H1 (cell line): ENCODE measurements at regions not wholly inside any gene's neighbourhood (a gene's known extent, or its start where the extent isn't known, plus 50 kb on each side); places are given as distances from the start of the nearest gene placed in this dataset.

ENCODE experiments used
- CTCF ChIA-PET: fragments of 300-600 bp; sonication (Branson Sonifier 250); formaldehyde crosslinking; loops from one replicate; lab custom pipeline; 2021; ENCODE audit not compliant: partially characterized antibody; lab: Charles Lee
- POLR2A ChIA-PET: fragments of 300-600 bp; sonication (Branson Sonifier 250); formaldehyde crosslinking; loops from one replicate; lab custom pipeline; 2021; ENCODE audit warnings: inconsistent platforms; ENCODE audit not compliant: partially characterized antibody; lab: Charles Lee
- DNase-seq, 2 experiments: peaks; one replicate each; pipeline versions ENCODE4 v3.0.0 to v3.0.0-alpha.2; 2010 to 2022; ENCODE audit warnings: low spot score in 2 of 2, low read depth in 1 of 2, mixed read lengths in 1 of 2
- FAIRE-seq: peaks from 2 replicates; lab custom pipeline; 2011; peaks lifted over from hg19 to GRCh38; lab: Jason Lieb, UNC
- H2AFZ ChIP-seq: 2 replicates; pipeline ENCODE4 v1.8.1; 2012; ENCODE audit warnings: low read length, inconsistent platforms
- H2AK5ac ChIP-seq: 2 replicates; pipeline ENCODE4 v1.6.1; 2013; ENCODE audit warnings: low read depth, low read length
- H2BK120ac ChIP-seq: replicated peaks from 2 replicates; pipeline ENCODE3; 2013; ENCODE audit warnings: low read depth, low read length, inconsistent platforms
- H2BK12ac ChIP-seq: 2 replicates; pipeline ENCODE4 v1.6.1; 2013; ENCODE audit warnings: low read depth, low read length
- H2BK15ac ChIP-seq: 2 replicates; pipeline ENCODE4 v1.6.1; 2013; ENCODE audit warnings: low read length
- H2BK20ac ChIP-seq: 2 replicates; pipeline ENCODE4 v1.6.1; 2013; ENCODE audit warnings: low read length
- H2BK5ac ChIP-seq: 2 replicates; pipeline ENCODE4 v1.6.1; 2013; ENCODE audit warnings: low read depth, low read length
- H3K14ac ChIP-seq: 2 replicates; pipeline ENCODE4 v1.6.1; 2013; ENCODE audit warnings: inconsistent platforms; ENCODE audit not compliant: insufficient read length
- H3K18ac ChIP-seq: 2 replicates; pipeline ENCODE4 v1.6.1; 2013; ENCODE audit warnings: low read length; ENCODE audit errors: extremely low read depth
- H3K23ac ChIP-seq: 2 replicates; pipeline ENCODE4 v1.6.1; 2013; ENCODE audit warnings: inconsistent platforms; ENCODE audit not compliant: insufficient read length
- H3K23me2 ChIP-seq: 2 replicates; pipeline ENCODE4 v1.6.1; 2013; ENCODE audit warnings: low read depth, low read length
- H3K27ac ChIP-seq: 2 replicates; pipeline ENCODE4 v1.6.1; 2011; ENCODE audit warnings: low read depth, low read length, inconsistent platforms
- H3K27me3 ChIP-seq, 4 experiments: replicated peaks in 1 of 4; 1 replicate in 1 of 4; 2 replicates in 3 of 4; pipeline versions ENCODE4 v1.6.1 to v1.8.1; 2011 to 2013; ENCODE audit warnings: low read length in 3 of 4, mild to moderate bottlenecking in 3 of 4, inconsistent platforms in 2 of 4, mixed read lengths in 2 of 4, moderate library complexity in 1 of 4; ENCODE audit not compliant: control insufficient read depth in 3 of 4, insufficient read depth in 3 of 4; ENCODE audit errors: extremely low read depth in 1 of 4
- H3K36me3 ChIP-seq, 4 experiments: 2 replicates each; pipeline versions ENCODE4 v1.6.1 to v1.8.1; 2011 to 2013; ENCODE audit warnings: mild to moderate bottlenecking in 4 of 4, low read length in 3 of 4, moderate library complexity in 2 of 4, control low read depth in 1 of 4, inconsistent platforms in 1 of 4; ENCODE audit not compliant: insufficient read depth in 4 of 4, control insufficient read depth in 2 of 4
- H3K4ac ChIP-seq: replicated peaks from 2 replicates; pipeline ENCODE3; 2013; ENCODE audit warnings: low read length, low read depth, mixed read lengths, inconsistent platforms; ENCODE audit not compliant: insufficient read length
- H3K4me1 ChIP-seq, 4 experiments: replicated peaks in 1 of 4; 1 replicate in 1 of 4; 2 replicates in 3 of 4; pipeline versions ENCODE4 v1.6.1 to v1.8.1; 2011 to 2013; ENCODE audit warnings: low read length in 3 of 4, inconsistent platforms in 2 of 4, mixed read lengths in 1 of 4; ENCODE audit not compliant: insufficient read depth in 4 of 4, control insufficient read depth in 3 of 4
- H3K4me2 ChIP-seq, 2 experiments: 2 replicates each; pipeline versions ENCODE4 v1.6.1 to v1.8.1; 2011 to 2013; ENCODE audit warnings: low read depth in 2 of 2, low read length in 2 of 2, control low read depth in 1 of 2, inconsistent platforms in 1 of 2, mild to moderate bottlenecking in 1 of 2; ENCODE audit not compliant: insufficient read depth in 1 of 2
- H3K4me3 ChIP-seq, 4 experiments: fragments of 200-600, 300-600 bp in 1 of 4; sonication (generic), shearing (Covaris generic), sonication (Bioruptor Twin) in 1 of 4; 2 replicates each; pipeline versions ENCODE4 v1.5.1 to v1.8.1; 2011 to 2016; ENCODE audit warnings: low read length in 4 of 4, low read depth in 3 of 4, control low read depth in 2 of 4, inconsistent platforms in 2 of 4, mild to moderate bottlenecking in 2 of 4, mixed read lengths in 1 of 4, moderate library complexity in 1 of 4; ENCODE audit not compliant: insufficient read depth in 2 of 4; ENCODE audit errors: extremely low read depth in 1 of 4
- H3K56ac ChIP-seq: replicated peaks from 2 replicates; pipeline ENCODE3; 2013; ENCODE audit warnings: low read depth, mild to moderate bottlenecking, mixed read lengths, low read length, inconsistent platforms; ENCODE audit not compliant: insufficient read length
- H3K79me1 ChIP-seq: 2 replicates; pipeline ENCODE4 v1.6.1; 2013; ENCODE audit warnings: low read depth, low read length, control low read depth
- H3K79me2 ChIP-seq, 2 experiments: 2 replicates each; pipeline versions ENCODE4 v1.6.1 to v1.8.1; 2012 to 2013; ENCODE audit warnings: low read length in 2 of 2, mild to moderate bottlenecking in 2 of 2, inconsistent platforms in 1 of 2; ENCODE audit not compliant: insufficient read depth in 2 of 2, control insufficient read depth in 1 of 2
- H3K9ac ChIP-seq, 4 experiments: replicated peaks in 1 of 4; 1 replicate in 1 of 4; 2 replicates in 3 of 4; pipeline versions ENCODE4 v1.6.1 to v1.8.1; 2011 to 2013; ENCODE audit warnings: low read depth in 3 of 4, low read length in 3 of 4, control low read depth in 2 of 4, mild to moderate bottlenecking in 2 of 4, moderate library complexity in 2 of 4, inconsistent platforms in 1 of 4; ENCODE audit errors: extremely low read depth in 1 of 4
- H3K9me3 ChIP-seq, 2 experiments: 2 replicates each; pipeline versions ENCODE4 v1.6.1 to v1.8.1; 2012 to 2013; ENCODE audit warnings: mild to moderate bottlenecking in 2 of 2, moderate library complexity in 2 of 2, control low read depth in 1 of 2, inconsistent platforms in 1 of 2, low read depth in 1 of 2, low read length in 1 of 2, mixed read lengths in 1 of 2; ENCODE audit not compliant: insufficient read depth in 2 of 2
- H4K20me1 ChIP-seq, 2 experiments: replicated peaks in 1 of 2; 2 replicates each; pipeline versions ENCODE3 to v1.8.1; 2011 to 2013; ENCODE audit warnings: inconsistent platforms in 2 of 2, low read length in 2 of 2, mild to moderate bottlenecking in 1 of 2; ENCODE audit not compliant: insufficient read depth in 2 of 2, control insufficient read depth in 1 of 2
- H4K5ac ChIP-seq: 2 replicates; pipeline ENCODE4 v1.6.1; 2013; ENCODE audit warnings: low read length, low read depth, mixed read lengths, inconsistent platforms; ENCODE audit not compliant: insufficient read length
- H4K8ac ChIP-seq: 2 replicates; pipeline ENCODE4 v1.8.0; 2013; ENCODE audit warnings: mild to moderate bottlenecking, moderate library complexity, low read length, inconsistent platforms; ENCODE audit not compliant: insufficient read depth; ENCODE audit errors: extremely low read depth
- H4K91ac ChIP-seq: replicated peaks from 2 replicates; pipeline ENCODE3; 2013; ENCODE audit warnings: low read length, mixed read lengths, inconsistent platforms; ENCODE audit not compliant: insufficient read length
- JUN ChIP-seq: IDR thresholded peaks from 2 replicates; pipeline ENCODE4 v1.6.1; 2011; ENCODE audit warnings: low read depth, mild to moderate bottlenecking, improper control_type of control experiment, low read length
- NANOG ChIP-seq: IDR thresholded peaks from 2 replicates; pipeline ENCODE4 v1.6.1; 2011; ENCODE audit warnings: low read length, low read depth, mild to moderate bottlenecking, inconsistent platforms; ENCODE audit not compliant: insufficient read depth, poor library complexity, severe bottlenecking
- NRF1 ChIP-seq: IDR thresholded peaks from 2 replicates; pipeline ENCODE4 v1.6.1; 2011; ENCODE audit warnings: mild to moderate bottlenecking, low read depth, low read length, improper control_type of control experiment
- YY1 ChIP-seq: IDR thresholded peaks from 2 replicates; pipeline ENCODE4 v1.6.1; 2011; ENCODE audit warnings: low read depth, mild to moderate bottlenecking, low read length

DNA sequence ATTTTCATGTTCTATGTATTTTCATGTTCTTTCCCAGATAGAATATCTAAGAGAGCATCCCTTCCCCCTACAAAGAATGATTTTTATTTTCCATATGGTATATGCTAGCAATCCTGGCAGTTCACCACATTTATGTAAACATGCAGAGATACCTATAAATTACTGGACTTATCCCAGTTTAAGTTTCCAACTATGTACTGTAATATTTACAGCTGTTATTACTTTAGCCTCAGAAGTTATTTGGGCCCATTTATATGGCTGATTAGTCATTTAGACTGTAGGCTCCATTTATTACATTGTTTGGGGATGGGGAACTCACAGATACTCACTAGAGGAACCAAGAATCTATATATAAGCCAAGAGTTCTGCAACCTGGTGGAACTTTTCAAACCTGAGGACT is 84.8 kb upstream of the WARS2 start:
- Histone ChIP-seq H4K91ac (no peak overlapping the region), H2AFZ (no peak overlapping the region), H4K8ac (no peak overlapping the region), H2BK15ac (no peak overlapping the region), H2BK5ac (no peak overlapping the region), H3K79me1 (no peaks in the 10 kb centered on the region), H3K9ac (no peak overlapping the region), H3K18ac (no peak overlapping the region), H3K4me2 (no peak overlapping the region), H3K9me3 (no peaks in the 10 kb centered on the region), H2BK12ac (no peak overlapping the region), H4K5ac (no peak overlapping the region), H3K36me3 (no peaks in the 10 kb centered on the region), H2BK20ac (no peak overlapping the region), H2BK120ac (no peak overlapping the region), H4K20me1 (no peaks in the 10 kb centered on the region), H3K4me3 (no peak overlapping the region), H3K14ac (no peak overlapping the region), H3K79me2 (no peaks in the 10 kb centered on the region), H3K27me3 (no peaks in the 10 kb centered on the region), H3K4me1 (peaks cover 0 to 4% (median 2%) of the 10 kb centered on the region in 4 experiments; a peak in 3 of 7 replicates), H3K56ac (no peak overlapping the region), H3K27ac (no peak overlapping the region), H3K23ac (no peak overlapping the region), H3K23me2 (no peaks in the 10 kb centered on the region; the same call in 1 of the 2 replicates), H3K4ac (no peak overlapping the region), H2AK5ac (no peak overlapping the region)
- CTCF ChIA-PET: interaction anchor here (0.9 to 6.4 kb wide), 5 partner anchors 9 to 142 kb away, joined by 3 to 32 read pairs (median 8); no protein-coding TSS in a partner anchor
- no peak for FAIRE-seq
- POLR2A ChIA-PET: no interaction called here
- no peak for TF ChIP-seq YY1
- TF ChIP-seq NRF1: no peak
- TF ChIP-seq NANOG: no peak
- no peak for TF ChIP-seq JUN
- DNase-seq: no peak
